OCI-LY1 (cell line): ENCODE measurements at regions not wholly inside any gene's neighbourhood (a gene's known extent, or its start where the extent isn't known, plus 50 kb on each side); places are given as distances from the start of the nearest gene placed in this dataset.
"Not testable (repeated sequence)": the region's sequence is repeated elsewhere in the genome, so short reads cannot be mapped to it uniquely, and the experiment has no call there.

Source experiments
- CTCF ChIP-seq: fragments of 200-600 bp; sonication (generic), shearing (Covaris generic); IDR thresholded peaks from 2 replicates; pipeline ENCODE4 v1.5.1; 2017; ENCODE audit warnings: mild to moderate bottlenecking, antibody characterized with exemption, low read length, moderate library complexity, mixed read lengths
- EZH2 ChIP-seq: fragments of 200-600 bp; sonication (generic), shearing (Covaris generic); IDR thresholded peaks from 2 replicates; pipeline ENCODE4 v1.8.0; 2017; ENCODE audit warnings: borderline replicate concordance, mixed run types, mild to moderate bottlenecking, antibody characterized with exemption, low read length, moderate library complexity, mixed read lengths

- TF ChIP-seq CTCF, EZH2: not testable (repeated sequence)
Observed at GRCh38 chr9:124144561-124145123, 113.1 kb upstream of the NEK6 start.
